AG10803 (cell line): ENCODE measurements at regions not wholly inside any gene's neighbourhood (a gene's known extent, or its start where the extent isn't known, plus 50 kb on each side); places are given as distances from the start of the nearest gene placed in this dataset.

Experiments
- DNase-seq: peaks from one replicate; pipeline ENCODE4 v3.0.0; 2010; ENCODE audit warnings: low read depth
- H3K4me3 ChIP-seq: 2 replicates; pipeline ENCODE4 v1.5.1; 2011; ENCODE audit warnings: mild to moderate bottlenecking, low read length, control low read depth
- TF ChIP-seq, protein P1 (sequence below): conservative IDR thresholded peaks from 2 replicates; pipeline ENCODE4 v1.5.1; 2011; ENCODE audit warnings: mild to moderate bottlenecking, low read length, control low read depth, inconsistent platforms

DNA sequence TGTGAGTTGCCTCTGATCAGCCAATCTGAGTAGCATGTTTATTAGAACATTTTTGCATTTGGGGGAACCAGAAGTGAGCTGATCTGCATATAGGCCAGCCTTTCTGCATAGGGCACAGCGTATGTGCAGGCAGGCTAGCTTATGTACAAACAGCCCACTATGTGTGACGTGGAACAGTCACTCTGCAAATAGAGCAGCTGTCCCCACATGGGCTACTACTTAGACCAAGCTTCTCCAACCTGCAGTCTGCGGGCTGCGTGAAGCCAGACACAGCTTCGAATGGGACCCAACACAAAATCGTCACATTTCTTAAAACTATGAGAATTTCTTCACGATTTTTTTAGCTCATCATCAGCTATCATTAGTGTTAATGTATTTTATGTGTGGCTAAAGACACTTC lies 134.1 kb upstream of the FAM20C start:
- no peak for DNase-seq
- TF ChIP-seq, protein P1, sequence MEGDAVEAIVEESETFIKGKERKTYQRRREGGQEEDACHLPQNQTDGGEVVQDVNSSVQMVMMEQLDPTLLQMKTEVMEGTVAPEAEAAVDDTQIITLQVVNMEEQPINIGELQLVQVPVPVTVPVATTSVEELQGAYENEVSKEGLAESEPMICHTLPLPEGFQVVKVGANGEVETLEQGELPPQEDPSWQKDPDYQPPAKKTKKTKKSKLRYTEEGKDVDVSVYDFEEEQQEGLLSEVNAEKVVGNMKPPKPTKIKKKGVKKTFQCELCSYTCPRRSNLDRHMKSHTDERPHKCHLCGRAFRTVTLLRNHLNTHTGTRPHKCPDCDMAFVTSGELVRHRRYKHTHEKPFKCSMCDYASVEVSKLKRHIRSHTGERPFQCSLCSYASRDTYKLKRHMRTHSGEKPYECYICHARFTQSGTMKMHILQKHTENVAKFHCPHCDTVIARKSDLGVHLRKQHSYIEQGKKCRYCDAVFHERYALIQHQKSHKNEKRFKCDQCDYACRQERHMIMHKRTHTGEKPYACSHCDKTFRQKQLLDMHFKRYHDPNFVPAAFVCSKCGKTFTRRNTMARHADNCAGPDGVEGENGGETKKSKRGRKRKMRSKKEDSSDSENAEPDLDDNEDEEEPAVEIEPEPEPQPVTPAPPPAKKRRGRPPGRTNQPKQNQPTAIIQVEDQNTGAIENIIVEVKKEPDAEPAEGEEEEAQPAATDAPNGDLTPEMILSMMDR: no peak
- H3K4me3 ChIP-seq: no peak overlapping the region

DNA sequence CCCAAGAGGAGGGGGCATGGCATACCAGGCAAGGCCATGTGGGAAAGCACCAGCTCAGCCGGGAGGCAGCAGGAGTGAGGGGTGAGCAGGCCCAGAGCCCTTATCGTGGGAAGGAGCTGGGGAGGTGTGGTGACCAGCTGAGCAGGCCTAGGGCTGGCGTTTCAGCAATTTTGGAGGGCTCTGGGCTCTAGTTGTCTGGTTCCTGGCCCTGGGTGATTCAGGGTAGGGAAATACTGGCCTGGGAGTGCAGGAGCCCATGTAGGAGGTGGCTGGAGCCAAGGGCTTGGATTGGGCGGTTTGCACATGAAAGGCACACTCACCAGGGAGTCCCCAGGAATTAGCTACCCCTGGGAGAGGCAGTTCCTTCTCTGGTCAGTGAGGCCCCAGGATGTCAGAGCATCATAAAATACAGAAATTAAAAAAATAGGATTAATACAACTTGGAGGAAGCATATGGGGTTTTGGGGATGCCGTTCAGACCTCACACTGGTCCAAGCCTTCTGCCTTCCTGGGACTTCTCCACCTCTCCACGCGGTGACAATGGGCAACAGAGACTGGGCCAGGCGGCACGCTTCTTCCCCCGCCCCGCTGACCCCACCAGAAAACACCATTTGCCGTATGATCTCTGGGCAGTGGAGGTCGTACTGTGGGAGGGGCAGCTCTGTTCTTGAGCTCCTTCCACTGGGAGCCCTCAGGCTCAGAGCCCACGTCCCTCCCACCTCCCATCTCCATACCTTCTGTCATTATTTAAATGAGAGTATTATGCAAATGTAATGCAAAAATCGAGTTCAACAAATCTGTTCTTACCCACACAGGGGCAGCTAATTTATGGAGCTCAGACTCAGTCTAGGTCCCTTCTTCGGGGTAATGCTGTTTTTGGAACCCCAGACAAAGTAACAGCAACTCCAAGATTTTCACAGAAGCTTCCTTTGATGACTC lies 133.0 kb upstream of the FAM20C start:
- H3K4me3 ChIP-seq: no peak overlapping the region
- DNase-seq: no peak
- TF ChIP-seq, protein P1: no peak

DNA sequence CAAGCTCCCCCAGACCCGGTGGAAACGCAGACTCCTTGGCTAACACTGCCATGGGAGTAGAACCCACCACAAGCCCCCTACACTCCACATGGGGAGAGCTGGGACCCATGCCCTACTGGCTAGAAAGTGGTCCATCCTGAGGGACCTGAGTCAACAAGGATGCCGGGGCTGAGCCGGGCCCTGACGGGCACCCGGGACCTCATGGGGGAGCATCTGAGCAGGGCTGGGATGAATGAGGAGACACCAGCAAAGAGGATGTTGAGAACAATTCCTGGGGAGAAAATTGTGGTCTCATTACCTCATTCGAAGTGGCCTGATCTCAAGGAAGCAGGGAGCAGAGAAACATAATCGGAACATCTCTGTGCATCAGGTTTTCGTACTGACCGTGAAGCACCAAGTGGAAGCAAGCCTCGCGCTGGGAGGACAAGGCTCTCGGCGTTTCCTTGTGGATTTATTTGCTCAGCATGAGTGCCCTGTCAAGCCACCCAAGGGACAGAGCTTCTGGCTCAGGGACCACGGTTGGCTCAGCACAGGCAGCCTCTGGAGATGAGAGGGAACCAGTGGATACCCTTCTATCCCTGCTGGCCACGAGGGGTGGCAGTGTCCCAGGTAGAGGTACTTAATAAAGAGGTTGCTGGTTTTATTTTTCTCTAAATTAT lies 132.2 kb upstream of the FAM20C start:
- no peak for DNase-seq
- TF ChIP-seq, protein P1: no peak
- H3K4me3 ChIP-seq: no peak overlapping the region

DNA sequence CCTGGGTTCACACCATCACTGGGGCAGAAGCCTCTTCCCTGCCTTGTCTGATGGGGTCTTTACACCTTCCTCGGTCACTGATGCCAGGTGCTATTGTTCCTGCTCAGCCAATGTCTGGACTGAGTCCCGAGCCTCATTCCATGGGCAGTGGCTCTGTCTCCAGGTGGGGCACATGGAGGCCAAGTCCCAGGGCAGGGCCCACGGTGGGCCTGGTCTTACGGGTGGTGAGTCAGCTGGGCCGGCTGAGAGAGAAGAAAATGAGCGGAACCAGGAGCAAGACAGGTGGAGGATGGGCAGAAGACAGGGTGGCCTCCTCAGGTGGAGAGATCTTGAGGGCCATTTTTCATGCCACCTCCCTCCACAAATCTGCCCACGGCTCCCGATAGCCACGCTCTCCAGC lies 131.7 kb upstream of the FAM20C start:
- DNase-seq: no peak
- TF ChIP-seq, protein P1: no peak
- no peak overlapping the region for H3K4me3 ChIP-seq

DNA sequence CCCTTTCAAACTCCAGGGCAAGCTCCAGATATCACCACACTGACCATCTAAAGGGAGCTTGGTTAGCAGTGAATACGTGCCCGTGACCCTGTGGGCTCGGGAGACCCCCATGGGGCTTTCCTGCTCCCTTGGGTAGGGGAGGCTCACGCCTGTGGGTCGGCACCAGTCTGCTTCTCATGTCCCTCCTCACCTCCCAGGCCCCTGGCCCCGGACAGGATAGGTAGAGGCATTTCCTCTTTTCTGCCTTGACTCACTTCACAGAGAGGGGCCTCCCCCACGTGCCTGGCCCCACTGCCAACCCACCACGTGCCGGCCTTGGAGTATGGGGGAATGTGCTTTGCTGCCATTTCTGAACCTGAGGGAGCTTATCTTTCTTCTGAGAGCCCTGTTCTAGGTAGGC lies 131.3 kb upstream of the FAM20C start:
- no peak for DNase-seq
- TF ChIP-seq, protein P1: no peak
- no peak overlapping the region for H3K4me3 ChIP-seq

DNA sequence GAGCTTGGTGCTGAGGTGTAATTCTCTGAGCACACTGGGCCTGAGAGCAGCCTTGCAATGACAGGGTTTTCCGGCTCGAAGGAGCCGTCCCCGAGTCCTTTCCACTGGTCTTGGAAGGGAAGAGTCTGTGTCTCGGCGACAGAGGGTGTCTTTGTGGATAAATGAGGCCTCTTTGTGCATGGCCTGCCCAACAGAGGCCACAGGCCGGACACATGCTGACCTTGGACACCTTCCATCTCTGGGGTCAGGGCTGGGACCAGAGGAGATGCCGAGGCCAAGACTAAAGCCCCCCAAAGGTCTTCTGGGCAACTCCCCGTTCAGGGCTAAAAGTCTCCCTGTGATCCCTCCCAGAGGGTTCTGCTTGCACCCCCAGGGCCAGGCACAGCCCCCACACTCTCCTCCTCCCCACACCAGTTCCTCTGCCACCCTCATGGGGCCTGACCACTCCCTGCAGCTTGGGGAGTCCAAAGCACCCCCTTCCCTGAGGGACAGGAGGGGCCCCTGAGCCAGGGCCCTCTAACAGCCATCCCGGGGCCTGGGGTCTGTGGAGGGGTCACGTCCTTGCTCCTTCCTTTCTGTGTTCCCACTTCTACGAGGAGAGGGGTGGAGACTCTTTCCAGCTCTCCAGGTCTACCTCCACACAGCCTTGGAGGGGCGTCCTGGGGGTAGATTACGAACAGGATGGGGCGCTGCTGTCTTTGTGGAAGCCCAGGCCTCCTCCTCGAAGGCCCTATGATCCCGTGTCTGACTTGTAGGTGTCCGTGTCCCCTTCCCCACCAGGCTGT lies 130.6 kb upstream of the FAM20C start:
- no peak for DNase-seq
- H3K4me3 ChIP-seq: no peak overlapping the region
- TF ChIP-seq, protein P1: no peak
